Fibroblast of gingiva (primary cell): ENCODE measurements at regions not wholly inside any gene's neighbourhood (a gene's known extent, or its start where the extent isn't known, plus 50 kb on each side); places are given as distances from the start of the nearest gene placed in this dataset.
"Not testable (repeated sequence)": the region's sequence is repeated elsewhere in the genome, so short reads cannot be mapped to it uniquely, and the experiment has no call there.

Experiments used
- DNase-seq: peaks from one replicate; pipeline ENCODE4 v3.0.0-alpha.2; 2011; ENCODE audit warnings: low read depth

DNA sequence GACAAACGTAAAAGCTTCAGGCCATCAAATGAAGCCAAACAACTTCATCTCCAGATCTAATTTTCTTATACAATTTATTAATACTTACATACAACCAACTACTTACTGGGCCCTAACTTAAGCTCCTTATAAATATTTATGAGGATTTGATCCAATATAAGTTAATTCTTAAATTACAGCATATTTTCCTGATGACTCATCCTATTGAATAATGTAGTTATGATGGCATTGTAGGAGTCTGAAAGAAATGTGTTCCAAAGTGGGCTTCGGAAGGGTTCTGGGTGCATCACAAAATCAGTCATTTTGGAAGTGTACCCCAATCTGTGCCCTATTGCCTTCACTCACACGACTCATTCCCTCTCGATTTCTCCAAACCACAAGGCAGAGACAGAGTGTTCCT, 455.1 kb upstream of the CTSO start:
- DNase-seq: no peak

DNA sequence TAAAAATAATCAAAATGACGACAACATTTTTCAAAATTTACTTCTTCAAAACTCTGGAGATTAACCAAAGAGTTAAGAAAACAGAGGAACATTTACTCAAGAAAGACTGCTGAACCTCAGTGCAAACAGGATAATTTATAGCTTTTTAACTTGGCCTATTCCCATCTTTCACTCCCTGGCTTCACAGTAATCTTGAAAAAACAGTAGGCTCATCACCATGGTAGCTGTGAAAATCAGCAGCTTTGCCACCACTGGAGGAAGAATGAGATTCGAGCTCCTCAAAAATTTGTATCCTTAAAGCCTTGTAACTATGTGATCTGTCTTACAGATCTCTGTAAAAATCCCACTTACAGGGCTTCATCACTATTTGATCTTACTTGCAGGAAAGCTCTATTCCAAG, 447.7 kb upstream of the CTSO start:
- no peak for DNase-seq

DNA sequence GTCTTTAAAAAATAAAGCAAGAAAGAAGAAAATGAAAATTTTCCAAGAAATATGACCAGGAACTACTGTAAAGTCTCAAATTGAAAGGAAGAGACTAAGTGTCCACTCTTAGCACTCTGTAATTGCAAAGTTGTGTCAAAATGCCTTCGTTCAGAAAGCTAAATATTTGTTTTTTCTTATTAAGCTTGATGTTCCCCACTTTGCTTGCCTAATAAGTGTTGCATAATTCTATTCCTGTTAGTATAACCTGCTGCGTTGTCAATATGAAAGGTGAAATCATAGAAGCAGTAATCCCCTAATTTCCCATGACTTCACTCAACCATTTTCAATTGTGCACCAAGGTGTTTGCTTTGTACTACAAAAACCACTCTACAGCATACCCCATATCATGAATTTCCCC, 442.9 kb upstream of the CTSO start:
- DNase-seq: no peak

DNA sequence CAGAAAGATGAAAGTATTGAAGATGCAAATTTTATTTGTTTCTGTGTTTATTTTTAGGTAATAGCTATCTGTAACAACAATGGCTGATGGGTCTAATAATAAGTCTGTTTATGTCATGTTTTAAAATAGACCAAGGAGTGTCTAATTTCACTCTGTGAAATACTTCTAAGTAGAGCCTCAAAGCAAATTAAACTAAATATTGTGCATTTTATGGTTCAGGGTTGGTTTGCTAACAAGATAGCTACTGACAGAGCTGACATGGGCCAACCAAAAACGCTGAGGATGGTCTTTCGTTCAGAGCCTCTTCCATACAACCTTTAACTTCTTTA, 437.6 kb upstream of the CTSO start:
- no peak for DNase-seq

DNA sequence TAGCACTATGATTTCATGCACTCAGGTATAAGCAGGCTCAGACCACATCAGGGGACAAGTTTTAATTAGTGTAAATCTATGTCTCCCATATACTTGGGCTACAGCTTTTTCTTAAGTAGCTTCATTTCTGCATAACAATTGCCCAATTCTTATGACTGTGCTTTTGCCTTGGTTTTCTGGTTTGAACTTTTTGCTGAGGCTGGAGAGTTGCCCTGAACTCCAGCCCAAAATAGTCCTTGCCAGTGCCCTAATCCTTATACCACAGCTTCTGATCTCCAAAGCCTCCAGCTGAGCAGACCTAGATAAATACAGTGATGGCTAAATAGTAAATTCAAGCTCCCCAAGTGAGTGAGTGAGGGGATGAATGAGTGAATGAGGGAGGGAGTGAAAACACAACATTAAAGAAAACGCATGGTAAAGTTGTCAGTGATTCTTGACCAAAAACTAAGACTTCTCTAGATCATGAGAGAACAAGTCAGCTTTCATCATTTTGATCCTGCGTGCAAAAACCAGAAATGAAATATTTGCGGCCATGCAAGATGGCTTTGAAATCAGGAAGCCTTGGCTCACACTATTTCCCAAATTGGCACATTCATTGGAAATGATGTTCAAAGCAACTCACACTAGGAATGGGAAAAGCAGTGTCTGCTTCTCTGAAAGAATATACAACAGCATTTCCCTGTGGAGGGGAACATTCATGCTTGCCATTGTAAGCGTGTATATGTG, 437.1 kb upstream of the CTSO start:
- peak; percentile 86 for DNase-seq

DNA sequence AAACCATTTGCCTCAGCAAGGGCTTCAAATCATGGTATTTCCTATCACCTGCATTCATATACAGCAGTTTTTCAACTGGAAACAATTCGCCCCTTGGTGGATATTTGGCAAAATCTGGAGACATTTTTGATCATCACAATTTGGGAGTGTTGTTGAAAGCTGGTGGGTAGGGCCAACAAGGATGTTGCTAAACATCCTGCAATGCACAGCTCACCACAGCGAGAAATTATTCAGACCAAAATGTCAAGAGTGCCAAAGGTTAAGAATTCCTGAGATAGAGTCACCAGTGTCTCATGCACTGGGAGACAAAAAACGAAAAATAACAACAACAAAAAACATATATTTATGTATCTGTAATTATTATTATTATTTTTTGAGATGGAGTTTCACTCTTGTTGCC, 435.2 kb upstream of the CTSO start:
- peak; percentile 74 for DNase-seq

DNA sequence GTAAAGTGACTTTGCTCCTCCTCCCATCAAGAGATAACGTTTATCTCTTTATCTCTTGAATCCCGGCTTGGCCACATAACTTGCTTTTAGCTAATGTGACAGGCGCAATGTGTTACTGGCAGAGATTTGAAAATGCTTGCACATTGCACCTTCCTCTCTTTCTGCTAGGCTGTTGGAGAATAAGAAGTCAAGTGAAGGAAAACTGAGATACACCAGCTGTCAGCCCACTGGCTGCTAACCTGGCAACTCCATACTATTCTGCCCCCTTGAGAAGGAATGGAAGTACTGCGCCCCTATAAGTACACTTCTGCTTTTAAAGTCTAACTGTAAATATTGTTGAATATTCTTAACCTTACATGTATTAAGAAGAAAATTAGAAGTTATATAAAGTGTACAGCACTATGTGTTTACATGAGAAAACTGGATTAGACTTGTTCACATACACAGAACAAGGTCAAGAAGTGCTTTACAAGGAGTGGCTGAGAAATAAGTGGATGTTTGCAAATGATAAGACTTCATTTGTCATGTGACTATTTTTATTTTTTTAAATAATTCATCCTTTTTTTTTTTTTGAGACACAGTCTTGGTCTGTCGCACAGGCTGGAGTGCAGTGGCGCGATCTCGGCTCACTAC, 424.5 kb upstream of the CTSO start:
- DNase-seq: peak; percentile 1

DNA sequence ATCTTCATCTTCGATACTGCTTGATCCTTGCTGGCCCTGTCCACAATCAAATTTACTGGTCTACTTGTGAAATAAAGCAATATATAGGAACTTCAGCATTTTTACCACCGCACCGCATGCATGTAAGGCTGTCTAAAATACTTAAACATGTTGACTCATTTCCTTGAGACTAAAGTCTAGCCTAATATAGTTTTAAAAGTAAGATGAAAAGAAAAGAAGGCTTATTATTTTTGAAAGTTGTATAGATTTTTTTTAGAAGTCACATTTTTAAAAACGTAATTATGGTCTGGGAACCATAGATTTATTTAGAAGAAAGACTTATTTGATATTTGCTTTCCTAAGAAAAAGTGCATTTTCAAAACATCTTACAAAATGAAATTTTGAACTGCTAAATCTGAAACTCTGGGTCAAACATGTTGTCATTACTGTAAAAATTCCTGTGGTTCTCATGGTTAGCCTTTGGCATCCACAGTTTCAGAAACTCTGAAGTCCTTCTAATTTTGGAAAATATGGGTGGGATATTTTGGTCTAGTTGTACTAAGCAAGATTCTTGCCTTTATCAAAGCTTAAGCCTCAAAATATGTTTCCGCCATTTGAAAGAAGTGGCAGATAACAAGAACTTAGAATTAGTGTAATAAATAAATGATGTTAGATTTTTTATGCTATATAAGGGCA, 423.5 kb upstream of the CTSO start:
- peak; percentile 44 for DNase-seq

DNA sequence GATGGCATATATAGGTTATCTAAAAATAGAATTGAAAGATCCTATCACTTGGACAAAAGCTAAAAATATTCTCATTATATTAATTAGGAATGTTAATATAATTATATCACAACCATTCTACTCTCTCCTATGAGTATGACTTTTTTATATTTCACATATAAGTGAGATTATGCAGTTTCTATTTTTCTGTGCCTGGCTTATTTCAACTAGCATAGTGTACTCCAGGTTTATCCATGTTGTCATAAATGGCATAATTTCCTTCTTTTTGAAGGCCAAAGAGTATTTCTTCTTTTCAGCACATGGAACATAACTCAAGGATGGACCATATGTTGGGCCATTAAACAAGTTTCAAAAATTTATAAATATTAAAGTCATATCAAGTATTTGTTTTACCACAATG, 421.2 kb upstream of the CTSO start:
- no peak for DNase-seq

DNA sequence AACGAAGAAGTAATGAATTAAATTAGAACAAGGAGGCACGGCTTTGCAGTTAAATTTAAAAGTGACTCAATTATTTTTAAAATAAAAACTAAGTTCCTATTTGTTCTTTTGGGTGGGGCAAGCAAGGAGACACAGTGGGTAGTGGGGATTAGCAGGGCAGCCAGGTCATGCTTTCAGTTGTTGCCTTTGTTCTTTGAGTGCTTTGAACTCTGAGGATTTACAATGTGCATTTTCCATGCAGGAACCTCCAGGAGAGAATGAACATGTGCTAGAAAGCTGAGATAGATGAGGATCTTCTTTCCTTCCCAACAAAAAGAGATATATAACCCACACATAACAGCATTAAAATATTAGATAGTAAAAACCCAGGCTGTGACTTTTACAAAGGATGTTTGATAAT, 420.4 kb upstream of the CTSO start:
- DNase-seq: no peak

DNA sequence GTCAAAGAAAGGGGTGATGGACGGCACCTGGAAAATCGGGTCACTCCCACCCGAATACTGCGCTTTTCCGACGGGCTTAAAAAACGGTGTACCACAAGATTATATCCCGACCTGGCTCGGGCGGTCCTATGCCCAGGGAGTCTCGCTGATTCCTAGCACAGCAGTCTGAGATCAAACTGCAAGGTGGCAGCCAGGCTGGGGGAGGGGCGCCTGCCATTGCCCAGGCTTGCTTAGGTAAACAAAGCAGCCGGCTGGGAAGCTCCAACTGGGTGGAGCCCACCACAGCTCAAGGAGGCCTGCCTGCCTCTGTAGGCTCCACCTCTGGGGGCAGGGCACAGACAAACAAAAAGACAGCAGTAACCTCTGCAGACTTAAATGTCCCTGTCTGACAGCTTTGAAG, 413.8 kb upstream of the CTSO start:
- DNase-seq: not testable (repeated sequence)

DNA sequence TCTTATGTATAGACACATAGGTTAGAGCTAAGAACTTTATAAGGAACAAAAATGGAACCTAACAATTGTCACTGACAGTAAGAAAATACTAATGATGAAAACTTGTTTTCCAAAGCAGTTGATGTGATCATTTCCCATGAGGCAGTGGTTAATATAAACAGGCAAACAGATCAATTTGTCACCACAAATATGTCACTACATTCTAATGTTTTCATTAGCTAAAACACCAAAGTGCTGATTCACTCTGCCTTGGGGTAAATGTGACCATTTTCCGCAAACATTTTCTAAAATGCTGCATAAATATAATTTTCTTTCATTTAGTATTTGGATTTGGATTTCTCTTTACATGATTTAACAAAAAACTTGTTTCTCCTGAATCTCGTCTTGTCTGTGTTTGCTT, 408.9 kb upstream of the CTSO start:
- DNase-seq: peak; percentile 63

DNA sequence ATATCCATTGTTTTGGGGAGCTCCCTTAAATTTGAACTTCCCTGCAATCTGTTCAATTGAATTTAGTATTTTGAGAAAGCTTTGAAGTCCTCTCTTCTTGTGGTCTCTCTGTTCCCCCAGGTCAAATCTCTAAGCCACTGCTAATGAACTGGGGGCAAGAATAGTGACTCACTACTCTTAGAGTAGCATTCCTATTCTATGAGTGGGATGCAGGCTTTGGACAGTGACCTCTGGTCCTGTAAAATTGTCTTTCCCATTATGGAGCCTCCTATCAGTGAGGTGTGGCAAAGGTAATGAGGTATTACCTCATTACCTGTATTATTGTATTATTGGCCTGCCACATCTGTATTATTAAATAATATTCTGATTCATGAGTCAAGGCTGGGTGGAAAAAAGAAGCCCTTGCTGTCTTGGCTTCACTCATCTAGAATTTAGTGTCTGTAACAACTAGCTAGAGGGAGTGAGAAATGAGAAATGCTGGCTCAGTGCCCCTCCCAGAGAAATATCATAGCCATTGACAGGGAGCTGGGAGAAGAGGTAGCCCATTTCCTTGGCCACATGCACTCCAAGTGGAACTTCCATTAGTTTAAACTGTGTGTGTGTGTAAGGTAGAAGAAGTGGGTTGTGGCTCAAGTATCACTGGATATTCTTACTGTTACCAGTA, 393.9 kb upstream of the CTSO start:
- no peak for DNase-seq

DNA sequence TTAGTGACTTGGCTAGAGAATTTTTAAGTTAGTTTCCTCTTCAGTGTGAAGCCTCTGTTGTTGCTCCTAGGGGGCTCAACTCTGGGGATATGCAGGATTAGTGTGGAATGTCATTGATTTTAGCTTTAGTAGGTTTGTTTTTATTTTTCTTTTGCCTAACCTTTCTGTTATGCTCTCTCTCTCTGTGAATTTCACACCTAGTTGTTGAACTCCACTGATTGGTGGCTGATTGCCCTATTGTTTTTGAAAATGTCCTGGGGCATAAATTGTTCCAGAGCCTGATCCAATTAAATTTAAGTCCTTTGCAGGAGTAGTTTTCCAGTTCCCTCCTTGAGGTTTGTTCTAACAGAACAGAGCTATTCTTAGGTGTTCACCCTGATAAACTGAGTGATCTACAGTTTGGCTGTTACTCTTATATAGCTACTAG, 393.3 kb upstream of the CTSO start:
- DNase-seq: no peak

DNA sequence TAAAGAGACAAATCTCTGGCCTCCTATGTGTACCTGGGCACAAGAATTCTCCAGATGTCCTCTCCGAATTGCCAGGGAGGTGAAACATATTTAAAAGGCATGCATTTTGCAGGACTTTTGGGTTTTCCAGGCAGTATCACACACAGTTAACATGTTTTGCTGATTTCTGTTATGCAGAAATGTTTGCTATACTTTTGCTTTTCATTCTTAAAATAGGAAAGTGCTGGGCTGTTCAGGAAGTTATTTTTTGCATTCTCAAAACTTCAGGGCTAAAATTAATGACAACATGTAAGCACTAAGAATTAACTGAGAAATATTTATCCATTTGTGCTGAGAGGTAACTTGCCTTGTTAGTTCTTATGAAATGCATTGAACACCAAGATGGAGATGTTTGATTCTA, 390.7 kb upstream of the CTSO start:
- no peak for DNase-seq

DNA sequence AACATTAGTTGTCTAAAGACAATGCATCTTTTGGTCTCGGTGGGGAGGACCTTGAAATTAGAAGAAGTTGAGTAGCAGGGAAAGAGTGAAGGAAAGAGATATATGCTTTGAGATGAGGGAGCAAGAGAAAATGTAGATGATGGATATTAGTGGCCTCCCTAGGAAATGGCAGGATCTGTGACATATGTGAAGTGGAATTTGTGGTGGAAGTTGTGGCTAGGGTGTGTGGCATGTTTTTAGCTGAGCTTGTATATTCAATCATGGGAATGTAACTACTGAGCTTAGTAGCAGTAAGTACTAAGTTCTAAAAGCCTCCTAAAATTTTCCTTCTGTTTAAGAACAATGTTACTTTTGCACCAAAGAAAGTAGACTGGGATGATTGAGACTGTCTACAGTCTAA, 382.8 kb upstream of the CTSO start:
- DNase-seq: no peak

DNA sequence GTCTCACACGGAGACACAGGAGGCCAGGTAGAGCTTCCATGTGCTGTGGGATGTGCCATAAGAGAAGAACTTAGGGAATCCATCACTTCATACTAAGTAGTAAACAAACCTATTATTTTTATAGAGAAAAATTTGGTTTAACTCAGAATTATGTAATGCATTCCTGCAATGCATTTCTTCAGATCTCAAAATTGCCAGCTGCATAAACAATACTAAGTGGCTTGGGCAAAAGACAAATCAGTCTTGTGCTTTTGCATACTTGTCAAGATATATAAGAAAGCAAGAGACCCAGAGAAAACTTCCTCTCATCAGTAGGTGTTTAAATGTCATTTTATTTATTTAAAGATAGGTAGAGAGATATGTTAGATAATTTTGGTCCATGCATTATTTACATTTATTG, 382.1 kb upstream of the CTSO start:
- DNase-seq: peak; percentile 3

DNA sequence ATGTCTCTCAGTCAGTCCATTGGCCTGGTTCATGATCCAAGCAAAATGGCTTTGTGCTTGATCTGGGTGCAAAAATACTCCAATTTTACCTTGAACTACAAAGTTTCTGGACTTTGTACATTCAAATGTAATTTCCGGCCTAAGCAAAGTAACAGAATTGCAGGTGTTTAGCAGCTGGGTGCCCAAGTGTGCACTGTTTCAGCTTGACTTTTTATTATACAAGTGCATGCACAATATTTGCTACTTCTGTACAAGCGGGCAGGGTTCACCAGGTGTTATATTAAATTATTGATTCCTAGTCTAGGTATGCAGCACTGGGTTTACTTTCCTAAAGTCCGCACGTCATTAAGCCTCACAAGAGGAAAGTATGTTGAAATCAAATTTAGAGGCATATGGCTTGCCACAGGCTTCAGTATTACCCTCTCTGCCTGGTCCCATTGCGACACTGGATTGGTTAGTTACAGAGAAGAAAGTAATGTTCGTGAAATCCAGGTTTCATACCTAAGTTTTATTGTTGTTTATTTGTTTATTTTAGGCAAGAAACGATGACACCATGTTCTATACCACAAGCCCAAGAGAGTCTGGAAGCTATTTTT, 376.9 kb upstream of the CTSO start:
- no peak for DNase-seq

DNA sequence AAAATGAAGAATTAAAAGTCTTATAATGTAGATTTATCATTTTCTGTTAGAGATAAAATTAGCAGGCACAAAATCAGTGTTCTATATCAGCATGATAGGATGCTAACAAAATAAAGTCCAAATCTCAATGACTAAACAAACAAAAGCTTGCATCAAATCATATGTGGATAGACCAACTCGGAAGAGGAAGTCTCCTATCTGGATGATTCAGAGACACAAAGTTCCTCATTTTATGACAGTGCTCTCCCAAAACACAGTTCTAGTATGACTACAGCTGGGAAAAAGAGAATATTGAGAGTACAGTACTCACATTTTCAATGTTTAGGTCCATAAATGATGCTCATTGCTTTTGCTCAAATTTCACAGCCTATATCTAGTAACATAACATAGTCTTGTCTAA, 376.1 kb upstream of the CTSO start:
- DNase-seq: no peak

DNA sequence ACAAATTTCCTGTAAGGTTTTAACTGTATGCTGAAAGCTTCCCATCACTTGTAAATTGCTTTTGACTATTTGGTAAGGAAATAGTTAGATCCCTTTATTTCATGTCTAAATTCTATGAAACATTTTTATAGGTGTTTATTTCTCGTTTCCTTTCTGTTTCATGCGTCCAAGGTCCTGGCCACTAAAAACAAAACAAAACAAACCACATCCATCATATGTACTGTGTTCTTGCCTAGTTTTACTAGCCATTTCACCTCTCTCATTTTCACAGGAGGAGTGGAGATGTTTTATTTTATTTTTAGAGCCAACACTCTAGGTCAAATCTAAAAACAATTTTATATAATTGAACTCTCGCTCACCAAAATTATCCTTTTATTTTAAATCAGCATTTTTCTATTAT, 375.2 kb upstream of the CTSO start:
- DNase-seq: no peak

DNA sequence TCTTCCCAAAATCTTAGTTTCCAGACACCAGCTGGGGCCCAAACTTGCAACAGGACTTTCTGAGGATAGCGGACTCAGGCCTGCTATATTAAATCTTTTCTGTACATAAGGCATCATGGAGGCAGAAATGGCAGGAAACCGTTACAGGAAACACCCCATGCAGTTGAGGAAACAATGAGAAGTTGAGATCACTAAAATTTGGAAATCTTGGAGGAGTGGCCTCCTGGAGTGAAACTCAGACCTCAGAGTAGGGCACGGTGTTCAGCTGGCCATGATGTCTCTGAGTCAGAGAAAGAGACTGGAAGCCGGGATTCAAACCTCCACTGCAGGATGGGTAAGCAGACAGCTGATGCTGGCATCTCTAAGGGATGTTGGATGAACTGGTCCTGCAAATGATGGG, 372.6 kb upstream of the CTSO start:
- DNase-seq: no peak

DNA sequence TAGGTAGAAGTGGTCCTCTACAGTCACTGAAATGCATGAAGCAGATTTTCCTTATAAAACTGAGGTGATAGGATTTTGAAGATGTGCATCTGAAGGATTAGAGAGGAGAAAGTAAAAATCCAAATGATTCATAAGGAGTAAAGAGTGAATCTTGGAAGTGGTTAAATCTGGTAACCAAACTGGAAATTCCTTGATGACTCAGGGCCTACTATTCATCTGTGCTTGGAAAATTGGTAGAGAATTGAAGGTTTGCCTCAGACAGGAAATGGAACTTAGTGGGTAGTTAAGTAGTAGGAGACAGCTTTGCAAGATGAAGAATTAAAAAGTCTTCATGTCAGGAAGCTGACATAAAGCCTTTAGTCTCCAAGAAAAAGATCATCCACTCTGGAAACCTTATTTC, 368.9 kb upstream of the CTSO start:
- DNase-seq: peak; percentile 33

DNA sequence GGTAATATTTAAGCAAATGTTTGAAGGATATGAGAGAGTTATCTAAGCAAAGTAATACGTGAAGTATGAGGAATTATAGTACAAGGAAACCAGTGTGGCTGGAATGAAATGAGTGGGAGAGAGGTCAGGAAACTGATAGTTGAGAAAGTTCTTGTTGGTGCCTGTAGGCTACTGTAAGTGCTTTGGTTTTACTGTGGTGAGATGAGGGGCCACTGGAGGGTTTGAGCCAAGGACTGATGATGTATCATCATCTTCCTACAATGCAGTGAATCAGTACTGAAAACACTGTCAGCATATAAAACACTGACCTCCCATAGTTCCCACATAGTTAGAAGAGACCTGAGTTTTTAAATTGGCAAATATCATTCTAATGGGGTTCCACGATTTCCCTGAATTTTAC, 367.5 kb upstream of the CTSO start:
- peak; percentile 40 for DNase-seq
